ENCODE measurements at regions not wholly inside any gene's neighbourhood (a gene's known extent, or its start where the extent isn't known, plus 50 kb on each side); places are given as distances from the start of the nearest gene placed in this dataset.

- no peaks in the 10 kb centered on the region for H3K4me1 ChIP-seq (ENCODE audit: control insufficient read depth, insufficient read depth, low read length)
- 90% methylated on average over 2 of the region's 3 CpGs for WGBS (ENCODE audit: insufficient coverage, low lambda C conversion rate)
Measured at GRCh38 chr6:147853574-147853973, 345.1 kb downstream of the SAMD5 start.

GRCh38 chr6:147855803-147856482, 347.5 kb downstream of the SAMD5 start:
- 100% methylated on average over 2 of the region's 3 CpGs for WGBS (ENCODE audit: insufficient coverage, low lambda C conversion rate)
- Histone ChIP-seq H3K27me3 (ENCODE audit: control insufficient read depth, insufficient read depth, low read length) (no peaks in the 10 kb centered on the region), H3K27ac (ENCODE audit: low read length) (no peak overlapping the region), H3K9me3 (ENCODE audit: control insufficient read depth, low read depth, low read length) (no peaks in the 10 kb centered on the region), H3K4me1 (ENCODE audit: control insufficient read depth, insufficient read depth, low read length) (no peaks in the 10 kb centered on the region), H3K4me3 (ENCODE audit: low read length) (no peak overlapping the region), H3K36me3 (ENCODE audit: control insufficient read depth, insufficient read depth, low read length) (no peaks in the 10 kb centered on the region)
- no peak for DNase-seq

More at GRCh38 chr6:147853574-147853973, 345.1 kb downstream of the SAMD5 start:
- Histone ChIP-seq H3K36me3 (ENCODE audit: control insufficient read depth, insufficient read depth, low read length) (no peaks in the 10 kb centered on the region), H3K9me3 (ENCODE audit: control insufficient read depth, low read depth, low read length) (no peaks in the 10 kb centered on the region), H3K27me3 (ENCODE audit: control insufficient read depth, insufficient read depth, low read length) (no peaks in the 10 kb centered on the region), H3K27ac (ENCODE audit: low read length) (no peak overlapping the region), H3K4me3 (ENCODE audit: low read length) (no peak overlapping the region)
- no peak for DNase-seq

DNA sequence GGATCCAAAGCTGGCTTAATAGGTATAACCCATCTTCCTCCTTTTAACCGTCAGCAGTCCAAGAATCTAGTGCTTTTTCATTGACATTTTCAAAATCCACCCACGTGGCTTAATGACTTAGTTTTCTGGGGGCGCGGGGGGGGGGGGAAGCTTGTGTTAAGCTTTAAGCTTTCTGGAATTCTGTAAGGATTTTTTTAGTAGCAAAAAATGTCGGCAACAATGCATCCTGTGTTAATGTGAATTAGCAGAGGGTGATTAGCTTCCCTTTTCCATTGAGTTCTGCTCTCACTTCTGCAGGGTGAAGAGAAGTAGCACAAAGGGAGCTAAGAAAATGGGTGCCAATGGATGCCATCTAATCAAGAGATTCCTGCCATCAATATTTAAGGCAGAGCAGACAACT, 348.2 kb downstream of the SAMD5 start:
- no peak overlapping the region for H3K4me3 ChIP-seq (ENCODE audit: low read length)
- H3K27ac ChIP-seq (ENCODE audit: low read length), result no peak overlapping the region
- DNase-seq, result no peak
- WGBS (ENCODE audit: insufficient coverage, low lambda C conversion rate), result 71% methylated on average over 1 of the region's 5 CpGs
- no peaks in the 10 kb centered on the region for H3K27me3 ChIP-seq (ENCODE audit: control insufficient read depth, insufficient read depth, low read length)
- no peaks in the 10 kb centered on the region for H3K9me3 ChIP-seq (ENCODE audit: control insufficient read depth, low read depth, low read length)
- no peaks in the 10 kb centered on the region for H3K4me1 ChIP-seq (ENCODE audit: control insufficient read depth, insufficient read depth, low read length)
- H3K36me3 ChIP-seq (ENCODE audit: control insufficient read depth, insufficient read depth, low read length), result no peaks in the 10 kb centered on the region

DNA sequence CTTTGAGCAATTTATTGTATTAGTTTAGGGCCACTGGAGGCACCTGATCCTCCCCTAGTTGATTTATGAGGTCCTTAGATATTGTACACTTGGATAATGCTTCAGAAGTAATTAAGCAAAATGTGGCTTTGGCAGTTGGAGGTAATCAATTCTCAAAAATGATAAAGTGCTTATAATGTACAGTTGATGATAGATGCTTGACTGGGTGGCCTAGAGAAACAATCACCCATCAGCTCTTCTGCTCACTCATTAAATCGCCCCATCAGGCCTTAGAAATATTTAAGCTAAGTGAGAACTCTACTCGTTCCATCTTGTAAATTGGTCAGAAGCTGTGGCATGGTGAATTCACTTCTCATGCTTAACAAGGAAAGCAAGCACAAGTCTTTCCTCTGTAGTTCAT, 349.9 kb downstream of the SAMD5 start:
- H3K36me3 ChIP-seq (ENCODE audit: control insufficient read depth, insufficient read depth, low read length), result no peaks in the 10 kb centered on the region
- no CpG with 5 or more reads among the region's 2 CpGs for WGBS (ENCODE audit: insufficient coverage, low lambda C conversion rate)
- DNase-seq, result no peak
- no peaks in the 10 kb centered on the region for H3K4me1 ChIP-seq (ENCODE audit: control insufficient read depth, insufficient read depth, low read length)
- H3K4me3 ChIP-seq (ENCODE audit: low read length), result no peak overlapping the region
- H3K27me3 ChIP-seq (ENCODE audit: control insufficient read depth, insufficient read depth, low read length), result no peaks in the 10 kb centered on the region
- no peak overlapping the region for H3K27ac ChIP-seq (ENCODE audit: low read length)
- no peaks in the 10 kb centered on the region for H3K9me3 ChIP-seq (ENCODE audit: control insufficient read depth, low read depth, low read length)

DNA sequence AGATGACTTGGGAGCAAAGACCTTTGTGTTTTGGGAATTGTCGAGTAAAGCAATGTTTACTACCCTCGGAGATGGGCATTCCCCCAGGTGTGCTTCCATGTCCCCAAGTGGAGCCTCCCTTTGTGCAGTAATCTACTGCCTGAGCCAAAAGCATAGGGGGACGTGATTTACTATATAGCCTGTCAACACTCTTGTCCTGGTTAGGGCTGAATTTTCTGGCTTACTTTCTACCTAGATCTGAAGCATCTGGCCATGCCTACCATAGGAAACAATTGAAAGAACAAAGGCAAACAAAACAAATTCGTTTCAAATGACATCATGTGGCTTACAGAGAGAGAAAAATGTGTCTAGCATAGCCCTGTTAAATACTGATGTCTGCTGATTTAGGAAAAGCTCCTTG, 350.6 kb downstream of the SAMD5 start:
- WGBS (ENCODE audit: insufficient coverage, low lambda C conversion rate), result 25% methylated on average over 1 of the region's 4 CpGs
- no peaks in the 10 kb centered on the region for H3K4me1 ChIP-seq (ENCODE audit: control insufficient read depth, insufficient read depth, low read length)
- H3K4me3 ChIP-seq (ENCODE audit: low read length), result no peak overlapping the region

GRCh38 chr6:147861696-147862095, 353.2 kb downstream of the SAMD5 start:
- Histone ChIP-seq H3K9me3 (ENCODE audit: control insufficient read depth, low read depth, low read length) (no peaks in the 10 kb centered on the region), H3K36me3 (ENCODE audit: control insufficient read depth, insufficient read depth, low read length) (no peaks in the 10 kb centered on the region), H3K27me3 (ENCODE audit: control insufficient read depth, insufficient read depth, low read length) (no peaks in the 10 kb centered on the region), H3K27ac (ENCODE audit: low read length) (no peak overlapping the region), H3K4me3 (ENCODE audit: low read length) (no peak overlapping the region), H3K4me1 (ENCODE audit: control insufficient read depth, insufficient read depth, low read length) (no peaks in the 10 kb centered on the region)
- WGBS (ENCODE audit: insufficient coverage, low lambda C conversion rate), result no CpG with 5 or more reads among the region's 2 CpGs
- no peak for DNase-seq

More for the DNA sequence above, 350.6 kb downstream of the SAMD5 start:
- H3K27me3 ChIP-seq (ENCODE audit: control insufficient read depth, insufficient read depth, low read length), result no peaks in the 10 kb centered on the region
- H3K27ac ChIP-seq (ENCODE audit: low read length), result no peak overlapping the region
- H3K9me3 ChIP-seq (ENCODE audit: control insufficient read depth, low read depth, low read length), result no peaks in the 10 kb centered on the region
- DNase-seq, result no peak
- H3K36me3 ChIP-seq (ENCODE audit: control insufficient read depth, insufficient read depth, low read length), result no peaks in the 10 kb centered on the region

DNA sequence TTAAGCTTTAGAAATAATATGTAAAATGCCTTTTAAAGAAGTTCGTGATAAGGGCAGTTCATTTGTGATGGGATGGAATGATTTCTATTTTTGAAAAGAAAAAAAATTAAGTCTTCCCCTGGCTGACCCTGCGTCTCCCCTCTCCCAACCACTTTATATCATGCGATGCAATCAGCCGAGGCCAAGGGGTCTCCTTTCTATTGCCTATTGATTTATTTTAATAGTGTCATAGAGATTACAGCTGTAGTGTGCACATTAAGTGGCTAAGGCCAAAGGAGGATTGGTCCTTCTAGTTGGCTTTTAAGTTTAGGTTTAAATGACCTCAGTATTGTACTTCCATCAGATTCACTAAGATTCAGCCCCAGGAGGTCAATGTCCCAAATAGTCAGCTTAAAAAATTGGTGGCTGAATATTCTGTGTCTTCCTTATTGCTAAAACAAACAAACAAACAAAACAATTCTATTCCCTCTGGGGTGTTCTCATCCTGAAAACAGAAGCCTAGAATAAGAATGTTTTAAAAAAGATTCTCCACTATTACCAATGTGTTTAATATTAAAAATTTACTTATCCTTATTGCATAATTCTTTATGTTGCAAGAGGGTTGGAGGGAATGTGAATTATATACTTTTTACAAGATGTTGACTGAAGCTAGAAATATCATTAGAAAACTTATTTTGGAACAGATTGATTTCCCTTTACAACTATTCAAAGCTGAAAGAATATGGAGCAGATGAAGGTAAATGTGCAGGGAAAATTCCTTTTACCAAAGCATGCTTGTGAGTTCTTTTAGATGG, 359.1 kb downstream of the SAMD5 start:
- WGBS (ENCODE audit: insufficient coverage, low lambda C conversion rate), result 100% methylated on average over 3 of the region's 4 CpGs

DNA sequence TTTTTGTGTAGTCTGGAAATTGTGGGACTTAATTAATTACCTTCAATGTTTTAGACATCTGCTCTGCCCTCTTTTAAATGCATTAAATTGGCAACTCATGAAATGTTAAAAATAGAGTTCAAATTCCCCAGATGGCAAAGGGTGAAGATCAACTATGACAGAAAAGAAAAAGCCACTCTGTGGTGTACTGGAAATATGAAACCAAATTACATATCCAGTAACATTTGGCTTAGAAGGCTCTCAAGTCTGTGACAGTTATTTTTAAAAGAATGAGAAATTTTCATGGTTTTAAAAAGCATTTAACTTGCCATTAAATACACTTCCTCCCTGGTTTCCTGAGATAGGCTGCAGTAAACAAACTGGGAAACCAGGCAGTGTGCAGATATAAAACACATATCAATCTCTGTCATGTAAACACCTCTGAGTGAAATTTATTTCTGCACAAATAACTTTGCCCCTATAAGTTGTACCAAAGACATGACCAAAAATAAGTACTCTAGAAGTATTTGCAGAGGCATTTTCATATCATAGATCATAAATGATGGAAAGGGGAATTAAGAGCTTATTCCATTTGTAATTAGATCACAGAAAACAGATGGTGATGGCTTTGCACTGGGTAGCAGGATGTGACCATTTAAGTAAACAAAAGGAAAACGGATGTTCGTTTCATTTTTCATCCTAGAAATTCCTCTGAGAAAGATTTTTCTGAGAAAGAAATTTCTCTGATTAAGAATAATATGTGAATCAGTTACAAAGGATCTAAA, 360.1 kb downstream of the SAMD5 start:
- H3K9me3 ChIP-seq (ENCODE audit: control insufficient read depth, low read depth, low read length), result no peaks in the 10 kb centered on the region
- no peak for DNase-seq
- WGBS (ENCODE audit: insufficient coverage, low lambda C conversion rate), result 67% methylated on average over 1 of the region's 2 CpGs
- H3K4me3 ChIP-seq (ENCODE audit: low read length), result no peak overlapping the region
- H3K27ac ChIP-seq (ENCODE audit: low read length), result no peak overlapping the region
- H3K27me3 ChIP-seq (ENCODE audit: control insufficient read depth, insufficient read depth, low read length), result no peaks in the 10 kb centered on the region
- H3K36me3 ChIP-seq (ENCODE audit: control insufficient read depth, insufficient read depth, low read length), result no peaks in the 10 kb centered on the region
- no peaks in the 10 kb centered on the region for H3K4me1 ChIP-seq (ENCODE audit: control insufficient read depth, insufficient read depth, low read length)

More for the DNA sequence above, 359.1 kb downstream of the SAMD5 start:
- Histone ChIP-seq H3K4me3 (ENCODE audit: low read length) (no peak overlapping the region), H3K4me1 (ENCODE audit: control insufficient read depth, insufficient read depth, low read length) (no peaks in the 10 kb centered on the region), H3K27ac (ENCODE audit: low read length) (no peak overlapping the region), H3K9me3 (ENCODE audit: control insufficient read depth, low read depth, low read length) (no peaks in the 10 kb centered on the region), H3K36me3 (ENCODE audit: control insufficient read depth, insufficient read depth, low read length) (no peaks in the 10 kb centered on the region), H3K27me3 (ENCODE audit: control insufficient read depth, insufficient read depth, low read length) (no peaks in the 10 kb centered on the region)
- DNase-seq, result no peak

- Histone ChIP-seq H3K27me3 (ENCODE audit: control insufficient read depth, insufficient read depth, low read length) (no peaks in the 10 kb centered on the region), H3K4me1 (ENCODE audit: control insufficient read depth, insufficient read depth, low read length) (no peaks in the 10 kb centered on the region), H3K4me3 (ENCODE audit: low read length) (no peak overlapping the region), H3K9me3 (ENCODE audit: control insufficient read depth, low read depth, low read length) (no peaks in the 10 kb centered on the region), H3K36me3 (ENCODE audit: control insufficient read depth, insufficient read depth, low read length) (no peaks in the 10 kb centered on the region), H3K27ac (ENCODE audit: low read length) (no peak overlapping the region)
- DNase-seq, result no peak
- WGBS (ENCODE audit: insufficient coverage, low lambda C conversion rate), result no CpG with 5 or more reads among the region's 2 CpGs
Measured at GRCh38 chr6:147869201-147869600, 360.7 kb downstream of the SAMD5 start.

- no peaks in the 10 kb centered on the region for H3K9me3 ChIP-seq (ENCODE audit: control insufficient read depth, low read depth, low read length)
- no peak overlapping the region for H3K27ac ChIP-seq (ENCODE audit: low read length)
- H3K36me3 ChIP-seq (ENCODE audit: control insufficient read depth, insufficient read depth, low read length), result no peaks in the 10 kb centered on the region
- no peaks in the 10 kb centered on the region for H3K27me3 ChIP-seq (ENCODE audit: control insufficient read depth, insufficient read depth, low read length)
- H3K4me1 ChIP-seq (ENCODE audit: control insufficient read depth, insufficient read depth, low read length), result no peaks in the 10 kb centered on the region
- H3K4me3 ChIP-seq (ENCODE audit: low read length), result no peak overlapping the region
- no peak for DNase-seq
- no CpG with 5 or more reads among the region's 5 CpGs for WGBS (ENCODE audit: insufficient coverage, low lambda C conversion rate)
Measured at GRCh38 chr6:147869869-147870268, 361.4 kb downstream of the SAMD5 start.

Data from large intestine (tissue), 3 donors.